ENCODE measurements at regions not wholly inside any gene's neighbourhood (a gene's known extent, or its start where the extent isn't known, plus 50 kb on each side); places are given as distances from the start of the nearest gene placed in this dataset.

DNA sequence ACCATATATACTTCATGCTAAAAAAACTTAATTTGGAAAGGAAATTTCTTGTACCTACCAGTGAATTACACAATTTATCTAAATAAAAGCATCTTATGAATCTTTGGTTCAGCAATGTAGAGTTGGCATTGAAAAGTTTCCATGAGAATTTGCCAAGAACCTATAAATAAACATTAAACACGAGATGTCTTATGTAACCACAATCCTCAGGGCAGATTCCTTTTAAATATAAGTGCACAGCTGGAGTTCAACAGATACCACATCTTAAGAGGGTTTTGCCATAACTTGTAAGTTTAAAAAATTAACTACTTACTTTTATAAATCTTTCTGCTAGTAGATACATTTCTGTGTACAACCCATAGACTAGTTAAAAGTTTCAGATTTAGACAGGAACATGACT, 499.3 kb upstream of the ARRDC4 start (continued):
- TF ChIP-seq, protein P1, sequence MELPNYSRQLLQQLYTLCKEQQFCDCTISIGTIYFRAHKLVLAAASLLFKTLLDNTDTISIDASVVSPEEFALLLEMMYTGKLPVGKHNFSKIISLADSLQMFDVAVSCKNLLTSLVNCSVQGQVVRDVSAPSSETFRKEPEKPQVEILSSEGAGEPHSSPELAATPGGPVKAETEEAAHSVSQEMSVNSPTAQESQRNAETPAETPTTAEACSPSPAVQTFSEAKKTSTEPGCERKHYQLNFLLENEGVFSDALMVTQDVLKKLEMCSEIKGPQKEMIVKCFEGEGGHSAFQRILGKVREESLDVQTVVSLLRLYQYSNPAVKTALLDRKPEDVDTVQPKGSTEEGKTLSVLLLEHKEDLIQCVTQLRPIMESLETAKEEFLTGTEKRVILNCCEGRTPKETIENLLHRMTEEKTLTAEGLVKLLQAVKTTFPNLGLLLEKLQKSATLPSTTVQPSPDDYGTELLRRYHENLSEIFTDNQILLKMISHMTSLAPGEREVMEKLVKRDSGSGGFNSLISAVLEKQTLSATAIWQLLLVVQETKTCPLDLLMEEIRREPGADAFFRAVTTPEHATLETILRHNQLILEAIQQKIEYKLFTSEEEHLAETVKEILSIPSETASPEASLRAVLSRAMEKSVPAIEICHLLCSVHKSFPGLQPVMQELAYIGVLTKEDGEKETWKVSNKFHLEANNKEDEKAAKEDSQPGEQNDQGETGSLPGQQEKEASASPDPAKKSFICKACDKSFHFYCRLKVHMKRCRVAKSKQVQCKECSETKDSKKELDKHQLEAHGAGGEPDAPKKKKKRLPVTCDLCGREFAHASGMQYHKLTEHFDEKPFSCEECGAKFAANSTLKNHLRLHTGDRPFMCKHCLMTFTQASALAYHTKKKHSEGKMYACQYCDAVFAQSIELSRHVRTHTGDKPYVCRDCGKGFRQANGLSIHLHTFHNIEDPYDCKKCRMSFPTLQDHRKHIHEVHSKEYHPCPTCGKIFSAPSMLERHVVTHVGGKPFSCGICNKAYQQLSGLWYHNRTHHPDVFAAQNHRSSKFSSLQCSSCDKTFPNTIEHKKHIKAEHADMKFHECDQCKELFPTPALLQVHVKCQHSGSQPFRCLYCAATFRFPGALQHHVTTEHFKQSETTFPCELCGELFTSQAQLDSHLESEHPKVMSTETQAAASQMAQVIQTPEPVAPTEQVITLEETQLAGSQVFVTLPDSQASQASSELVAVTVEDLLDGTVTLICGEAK (IDR thresholded peaks at IDR 0.05) = no peak
- TF ChIP-seq, protein P1 (CRISPR knock-in tag; IDR thresholded peaks at IDR 0.05) = no peak
- TF ChIP-seq ZNF616 (CRISPR knock-in tag; IDR thresholded peaks at IDR 0.05; ENCODE audit: low read depth) = no peak
- no peak for TF ChIP-seq ISL2 (CRISPR knock-in tag; IDR thresholded peaks at IDR 0.05)
- no peak for TF ChIP-seq ZNF724P (CRISPR knock-in tag; IDR thresholded peaks at IDR 0.05; ENCODE audit: borderline replicate concordance)

DNA sequence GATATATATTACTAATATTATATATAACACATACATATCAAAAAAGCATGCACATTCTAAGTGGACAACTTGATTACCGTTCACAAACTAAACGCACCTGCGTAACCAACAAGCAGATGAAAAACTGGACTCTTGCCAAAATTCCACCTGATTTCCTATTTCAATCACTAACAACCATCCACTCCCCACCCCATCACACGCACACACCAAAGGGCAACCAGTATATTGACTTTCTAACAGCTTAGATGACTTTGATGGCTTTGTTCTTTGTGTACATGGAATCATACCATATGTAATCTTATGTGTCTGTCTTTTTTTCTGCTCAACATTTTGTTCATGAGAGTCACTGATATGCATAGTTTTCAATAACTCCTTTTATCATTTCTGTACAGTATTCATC, 496.8 kb upstream of the ARRDC4 start:
- CTCF ChIA-PET (ENCODE audit: low intra/inter-chr PET ratio, low total read pairs) = no interaction called here
- Histone ChIP-seq H3K4me3 (replicated peaks in 1 of 3; ENCODE audit: insufficient read depth in 1 of 3, low read depth in 2 of 3, low read length in 3 of 3) (no peak overlapping the region), H3K9me3 (ENCODE audit: low read length) (peaks cover 89% of the 10 kb centered on the region), H4K20me1 (ENCODE audit: insufficient read depth, low read length) (no peaks in the 10 kb centered on the region), H2AFZ (ENCODE audit: low read length) (no peak overlapping the region), H3K4me1 (ENCODE audit: insufficient read depth, low read length) (no peaks in the 10 kb centered on the region), H3K27me3 (ENCODE audit: control insufficient read depth in 1 of 2, insufficient read depth in 2 of 2, low read length in 2 of 2) (no peaks in the 10 kb centered on the region), H3K4me2 (ENCODE audit: low read depth, low read length) (no peak overlapping the region), H3K36me3 (replicated peaks in 1 of 2; ENCODE audit: control insufficient read depth in 1 of 2, insufficient read depth in 2 of 2, low read length in 2 of 2) (no peaks in the 10 kb centered on the region), H3K9ac (ENCODE audit: insufficient read depth, low read depth, low read length) (no peak overlapping the region), H3K79me2 (ENCODE audit: insufficient read depth, low read length) (no peaks in the 10 kb centered on the region), H3K27ac (ENCODE audit: extremely low read length, insufficient read depth, low read length) (no peak overlapping the region)
- ATAC-seq (no peak), FAIRE-seq (no peak), DNase-seq (ENCODE audit: low spot score) (no peak)
- TF ChIP-seq ZNF3 (CRISPR knock-in tag; IDR thresholded peaks at IDR 0.05) (no peak), ZNF431 (CRISPR knock-in tag; IDR thresholded peaks at IDR 0.05; ENCODE audit: borderline replicate concordance, low read depth) (no peak), KDM4B (CRISPR knock-in tag; IDR thresholded peaks at IDR 0.05) (no peak)
- BruUV-seq (replicated peaks) = no TSS peak
- in situ Hi-C loops (cut with HindIII; ENCODE audit: extremely low pct_ligation_motif_present, low pct_unique_long_range_greater_than_20kb) (no loop called here), intact Hi-C loops (cut with micrococcal nuclease; ENCODE audit: unreplicated experiment) (no loop called here)
- 4% methylated on average over 4 of the region's 4 CpGs for WGBS (ENCODE audit: low lambda C conversion rate)
- POLR2A ChIA-PET = no interaction called here

All from HepG2 (cell line).